SU-DHL-6 (cell line): ENCODE measurements at regions not wholly inside any gene's neighbourhood (a gene's known extent, or its start where the extent isn't known, plus 50 kb on each side); places are given as distances from the start of the nearest gene placed in this dataset.

ENCODE experiments used
- CTCF ChIP-seq: fragments of 200-600 bp; sonication (generic); IDR thresholded peaks from one replicate; pipeline ENCODE4 v1.5.1; 2017; ENCODE audit warnings: antibody characterized with exemption, mild to moderate bottlenecking, low read length, moderate library complexity; ENCODE audit not compliant: insufficient read depth, poor library complexity, severe bottlenecking
- EZH2phosphoT487 ChIP-seq: fragments of 200-600 bp; sonication (generic), shearing (Covaris generic); conservative IDR thresholded peaks from 2 replicates; pipeline ENCODE4 v1.6.1; 2018; ENCODE audit warnings: mild to moderate bottlenecking, antibody characterized with exemption, low read length, moderate library complexity, mixed read lengths

- no peak for TF ChIP-seq CTCF
- TF ChIP-seq EZH2phosphoT487 = no peak
These were observed 409.6 kb upstream of the USP24 start for GRCh38 chr1:55624766-55625165.
